SK-N-DZ (cell line): ENCODE measurements at regions not wholly inside any gene's neighbourhood (a gene's known extent, or its start where the extent isn't known, plus 50 kb on each side); places are given as distances from the start of the nearest gene placed in this dataset.

Experiments
- DNase-seq: peaks from one replicate; pipeline ENCODE4 v3.0.0-alpha.2; 2015; ENCODE audit warnings: low spot score

GRCh38 chr10:128735996-128736395, 609.8 kb upstream of the MKI67 start:
- no peak for DNase-seq

- no peak for DNase-seq
Observed at GRCh38 chr10:128738386-128738915, 612.2 kb upstream of the MKI67 start.

GRCh38 chr10:128739930-128740329, 613.7 kb upstream of the MKI67 start:
- DNase-seq = no peak

GRCh38 chr10:128741180-128741579, 615.0 kb upstream of the MKI67 start:
- no peak for DNase-seq

- no peak for DNase-seq
Observed at GRCh38 chr10:128741680-128742079, 615.5 kb upstream of the MKI67 start.

- no peak for DNase-seq
Observed at GRCh38 chr10:128744092-128744491, 617.9 kb upstream of the MKI67 start.

- DNase-seq = no peak
Observed at GRCh38 chr10:128744811-128745305, 618.6 kb upstream of the MKI67 start.

GRCh38 chr10:128747582-128748346, 621.5 kb upstream of the MKI67 start:
- DNase-seq = no peak

GRCh38 chr10:128751284-128751683, 625.1 kb upstream of the MKI67 start:
- DNase-seq = no peak

GRCh38 chr10:128751851-128752250, 625.6 kb upstream of the MKI67 start:
- no peak for DNase-seq

GRCh38 chr10:128759174-128759573, 633.0 kb upstream of the MKI67 start:
- no peak for DNase-seq

- DNase-seq = no peak
Observed at GRCh38 chr10:128763588-128763987, 637.4 kb upstream of the MKI67 start.

- DNase-seq = no peak
Observed at GRCh38 chr10:128764190-128764589, 638.0 kb upstream of the MKI67 start.

- DNase-seq = no peak
Observed at GRCh38 chr10:128766915-128767314, 640.7 kb upstream of the MKI67 start.

- no peak for DNase-seq
Observed at GRCh38 chr10:128774979-128775378, 648.8 kb upstream of the MKI67 start.

GRCh38 chr10:128775743-128776142, 649.5 kb upstream of the MKI67 start:
- no peak for DNase-seq

- DNase-seq = no peak
Observed at GRCh38 chr10:128776673-128777252, 650.5 kb upstream of the MKI67 start.

GRCh38 chr10:128777342-128777741, 651.1 kb upstream of the MKI67 start:
- DNase-seq = no peak

- DNase-seq = no peak
Observed at GRCh38 chr10:128779416-128779815, 653.2 kb upstream of the MKI67 start.

- DNase-seq = no peak
Observed at GRCh38 chr10:128780156-128780761, 654.0 kb upstream of the MKI67 start.

GRCh38 chr10:128781637-128782036, 655.4 kb upstream of the MKI67 start:
- DNase-seq = no peak

GRCh38 chr10:128784444-128784843, 658.2 kb upstream of the MKI67 start:
- no peak for DNase-seq
